DOHH2 (cell line): ENCODE measurements at regions not wholly inside any gene's neighbourhood (a gene's known extent, or its start where the extent isn't known, plus 50 kb on each side); places are given as distances from the start of the nearest gene placed in this dataset.
"Not testable (repeated sequence)": the region's sequence is repeated elsewhere in the genome, so short reads cannot be mapped to it uniquely, and the experiment has no call there.

Experiments used
- H3F3A ChIP-seq: fragments of 200-600 bp; sonication (generic), shearing (Covaris generic); 2 replicates; pipeline ENCODE4 v1.6.0; 2016; ENCODE audit warnings: antibody characterized with exemption, mild to moderate bottlenecking; ENCODE audit not compliant: control insufficient read depth, insufficient read depth
- H3K27ac ChIP-seq: fragments of 200-600 bp; sonication (generic); 2 replicates; pipeline ENCODE4 v1.5.1; 2014; ENCODE audit warnings: low read depth, mild to moderate bottlenecking, low read length, moderate library complexity
- H3K27me3 ChIP-seq: fragments of 200-600 bp; sonication (generic); 2 replicates; pipeline ENCODE4 v1.6.1; 2014; ENCODE audit warnings: mild to moderate bottlenecking, low read length, mixed read lengths; ENCODE audit not compliant: control insufficient read depth
- H3K36me3 ChIP-seq: fragments of 200-600 bp; sonication (generic); 2 replicates; pipeline ENCODE4 v1.6.1; 2014; ENCODE audit warnings: mild to moderate bottlenecking, low read length, moderate library complexity, mixed read lengths; ENCODE audit not compliant: control insufficient read depth
- H3K4me1 ChIP-seq: fragments of 200-600 bp; sonication (generic); 2 replicates; pipeline ENCODE4 v1.6.1; 2014; ENCODE audit warnings: mild to moderate bottlenecking, low read length, mixed read lengths; ENCODE audit not compliant: control insufficient read depth
- H3K4me2 ChIP-seq: fragments of 200-600 bp; sonication (generic); 2 replicates; pipeline ENCODE4 v1.6.0; 2014; ENCODE audit warnings: mild to moderate bottlenecking, low read length, moderate library complexity
- H3K4me3 ChIP-seq: fragments of 200-600 bp; sonication (generic); 2 replicates; pipeline ENCODE4 v1.5.1; 2014; ENCODE audit warnings: mild to moderate bottlenecking, low read length, mixed read lengths
- H3K79me2 ChIP-seq: fragments of 200-600 bp; sonication (generic); 2 replicates; pipeline ENCODE4 v1.6.1; 2014; ENCODE audit warnings: mild to moderate bottlenecking, low read length, mixed read lengths; ENCODE audit not compliant: control insufficient read depth
- H3K9me2 ChIP-seq: fragments of 200-600 bp; sonication (generic); replicated peaks from 2 replicates; pipeline ENCODE4 v1.6.1; 2014; ENCODE audit warnings: mild to moderate bottlenecking, low read length, mixed read lengths; ENCODE audit not compliant: control insufficient read depth
- H3K9me3 ChIP-seq: fragments of 200-600 bp; sonication (generic); 2 replicates; pipeline ENCODE4 v1.6.1; 2014; ENCODE audit warnings: antibody characterized with exemption, low read length, mixed read lengths; ENCODE audit not compliant: control insufficient read depth, insufficient read depth
- H4K20me1 ChIP-seq: fragments of 200-600 bp; sonication (generic); 2 replicates; pipeline ENCODE4 v1.6.0; 2014; ENCODE audit warnings: low read depth, mild to moderate bottlenecking, antibody characterized with exemption, low read length, moderate library complexity; ENCODE audit not compliant: control insufficient read depth, insufficient read depth
- CTCF ChIP-seq: fragments of 200-600 bp; sonication (generic); IDR thresholded peaks from one replicate; pipeline ENCODE4 v1.5.1; 2014; ENCODE audit warnings: antibody characterized with exemption, mild to moderate bottlenecking, low read depth, low read length; ENCODE audit not compliant: poor library complexity, severe bottlenecking
- EZH2phosphoT487 ChIP-seq: fragments of 200-600 bp; sonication (generic); IDR thresholded peaks from 2 replicates; pipeline ENCODE4 v1.6.1; 2017; ENCODE audit warnings: borderline replicate concordance, mild to moderate bottlenecking, antibody characterized with exemption, low read length, moderate library complexity, mixed read lengths

DNA sequence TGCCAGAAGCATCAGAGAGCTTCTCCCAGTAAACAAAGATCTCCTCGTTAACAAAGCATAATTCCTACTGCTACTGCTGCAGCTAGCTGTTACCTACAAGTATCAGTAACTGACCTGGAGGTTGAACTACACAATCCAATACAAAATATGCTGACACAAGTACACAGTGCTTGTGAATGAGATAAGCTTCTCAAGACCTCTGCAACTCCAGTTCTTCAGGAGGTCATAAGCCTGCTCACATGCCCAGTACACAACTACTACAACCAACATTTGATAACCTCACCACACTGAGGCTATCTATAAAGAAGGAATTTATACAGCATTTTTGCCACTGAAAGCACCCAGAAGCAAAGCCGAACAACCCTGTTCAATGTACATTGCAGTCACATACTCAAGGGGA, 66.7 kb upstream of the SMARCAD1 start:
- Histone ChIP-seq H4K20me1 (no peaks in the 10 kb centered on the region), H3K4me2 (no peak overlapping the region), H3K9me2 (no peaks in the 10 kb centered on the region), H3K4me1 (no peaks in the 10 kb centered on the region), H3K9me3 (no peaks in the 10 kb centered on the region), H3K79me2 (no peaks in the 10 kb centered on the region), H3K4me3 (no peak overlapping the region), H3K27ac (no peak overlapping the region), H3F3A (no peaks in the 10 kb centered on the region), H3K36me3 (no peaks in the 10 kb centered on the region), H3K27me3 (no peaks in the 10 kb centered on the region)
- TF ChIP-seq CTCF (no peak), EZH2phosphoT487 (no peak)

GRCh38 chr4:94148052-94148451, 59.6 kb upstream of the SMARCAD1 start:
- H3K27me3 ChIP-seq, H3K9me2 ChIP-seq, H3K4me2 ChIP-seq, H3K79me2 ChIP-seq, H3K9me3 ChIP-seq, H3K4me3 ChIP-seq, H4K20me1 ChIP-seq, H3K4me1 ChIP-seq, H3F3A ChIP-seq, H3K36me3 ChIP-seq, H3K27ac ChIP-seq: not testable (repeated sequence)

DNA sequence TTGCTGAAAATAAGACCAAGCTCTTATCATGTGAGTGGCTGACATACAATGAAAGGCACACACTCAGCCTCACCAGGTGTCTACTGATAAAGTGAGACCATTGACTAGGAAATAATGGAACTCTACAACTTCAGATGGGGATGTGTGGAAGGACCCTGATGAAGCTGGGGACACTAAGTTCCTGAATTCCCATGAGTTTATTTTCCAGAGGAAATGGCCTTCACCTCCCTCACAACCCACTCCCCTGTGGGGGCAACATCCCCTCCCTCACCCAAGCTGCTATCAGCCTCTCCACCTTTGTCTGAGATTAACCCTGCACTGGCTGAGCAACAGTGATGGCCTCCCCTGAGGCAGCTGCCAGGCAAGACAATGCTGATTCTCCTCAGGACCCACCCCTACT, 55.2 kb upstream of the SMARCAD1 start:
- H3K9me3 ChIP-seq, result no peaks in the 10 kb centered on the region
- H3K4me3 ChIP-seq, result no peak overlapping the region
- H3K27me3 ChIP-seq, result no peaks in the 10 kb centered on the region
- H3K4me1 ChIP-seq, result no peaks in the 10 kb centered on the region
- TF ChIP-seq EZH2phosphoT487 (no peak), CTCF (no peak)
- H3K79me2 ChIP-seq, result no peaks in the 10 kb centered on the region
- no peaks in the 10 kb centered on the region for H4K20me1 ChIP-seq
- H3K36me3 ChIP-seq, result no peaks in the 10 kb centered on the region
- no peaks in the 10 kb centered on the region for H3K9me2 ChIP-seq
- no peak overlapping the region for H3K27ac ChIP-seq
- H3F3A ChIP-seq, result no peaks in the 10 kb centered on the region
- H3K4me2 ChIP-seq, result no peak overlapping the region

DNA sequence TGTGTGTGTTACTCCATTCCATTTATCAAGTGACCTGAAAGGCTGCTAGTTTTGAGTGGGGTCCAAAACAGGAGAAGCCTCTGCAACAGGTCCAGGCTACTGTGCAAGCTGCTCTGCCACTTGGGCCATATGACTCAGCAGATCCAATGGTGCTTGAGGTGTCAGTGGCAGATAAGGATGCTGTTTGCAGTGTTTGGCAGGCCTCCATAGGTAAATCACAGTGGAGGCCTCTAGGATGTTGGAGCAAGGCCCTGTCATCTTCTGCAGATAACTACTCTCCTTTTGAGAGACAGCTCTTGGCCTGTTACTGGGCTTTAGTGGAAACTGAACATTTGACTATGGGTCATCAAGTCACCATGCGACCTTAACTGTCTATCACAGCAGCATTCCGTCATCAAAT, 52.3 kb upstream of the SMARCAD1 start:
- H3K4me3 ChIP-seq, H3K79me2 ChIP-seq, H3K36me3 ChIP-seq, H3K9me3 ChIP-seq, H3K4me1 ChIP-seq, H3K27ac ChIP-seq, H3F3A ChIP-seq, H3K27me3 ChIP-seq, H3K9me2 ChIP-seq, H4K20me1 ChIP-seq, H3K4me2 ChIP-seq: not testable (repeated sequence)

DNA sequence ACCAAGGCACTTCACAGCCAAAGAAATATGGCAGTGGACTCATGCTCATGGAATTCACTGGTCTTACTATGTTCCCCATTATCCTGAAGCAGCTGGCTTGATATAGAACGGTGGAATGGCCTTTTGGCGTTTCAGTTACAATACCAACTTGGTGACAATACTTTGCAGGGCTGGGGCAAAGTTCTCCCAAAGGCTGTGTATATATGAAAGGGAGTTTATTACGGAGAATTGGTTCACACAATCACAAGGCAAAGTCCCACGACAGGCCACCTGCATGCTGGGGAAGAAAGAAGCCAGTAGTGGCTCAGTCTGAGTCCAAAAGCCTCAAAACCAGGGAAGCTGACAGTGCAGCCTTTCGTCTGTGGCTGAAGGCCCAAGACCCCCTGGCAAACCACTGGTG, 50.8 kb upstream of the SMARCAD1 start:
- Histone ChIP-seq H4K20me1 (no peaks in the 10 kb centered on the region), H3K27me3 (no peaks in the 10 kb centered on the region), H3K9me2 (no peaks in the 10 kb centered on the region), H3K79me2 (no peaks in the 10 kb centered on the region), H3F3A (no peaks in the 10 kb centered on the region), H3K4me3 (no peak overlapping the region), H3K36me3 (no peaks in the 10 kb centered on the region), H3K9me3 (no peaks in the 10 kb centered on the region), H3K4me1 (no peaks in the 10 kb centered on the region), H3K4me2 (no peak overlapping the region), H3K27ac (no peak overlapping the region)
- TF ChIP-seq CTCF (no peak), EZH2phosphoT487 (no peak)
